Mesendoderm (in vitro differentiated cells): ENCODE measurements at regions not wholly inside any gene's neighbourhood (a gene's known extent, or its start where the extent isn't known, plus 50 kb on each side); places are given as distances from the start of the nearest gene placed in this dataset.

Source experiments
- DNase-seq: peaks from one replicate; pipeline ENCODE4 v3.0.0; 2013
- H2AK5ac ChIP-seq: 2 replicates; pipeline ENCODE4 v1.6.1; 2013; ENCODE audit warnings: low read length, inconsistent platforms
- H2BK120ac ChIP-seq: 2 replicates; pipeline ENCODE4 v1.6.1; 2013; ENCODE audit warnings: low read depth, mild to moderate bottlenecking, low read length, moderate library complexity, mixed read lengths
- H2BK15ac ChIP-seq: replicated peaks from 2 replicates; pipeline ENCODE4 v1.6.1; 2013; ENCODE audit warnings: low read depth, mild to moderate bottlenecking, moderate library complexity
- H2BK5ac ChIP-seq: 2 replicates; pipeline ENCODE4 v1.6.1; 2013; ENCODE audit warnings: low read length, inconsistent platforms
- H3K18ac ChIP-seq: 2 replicates; pipeline ENCODE4 v1.6.1; 2013; ENCODE audit warnings: mild to moderate bottlenecking, low read length, mixed read lengths
- H3K23ac ChIP-seq: one replicate; pipeline ENCODE4 v1.6.1; 2013; ENCODE audit warnings: low read length
- H3K27ac ChIP-seq: 2 replicates; pipeline ENCODE4 v1.5.1; 2013; ENCODE audit warnings: low read depth, mild to moderate bottlenecking, inconsistent platforms, low read length, moderate library complexity
- H3K27me3 ChIP-seq: 2 replicates; pipeline ENCODE4 v1.6.1; 2013; ENCODE audit warnings: low read length, control low read depth, mild to moderate bottlenecking, inconsistent platforms; ENCODE audit not compliant: insufficient read depth, poor library complexity
- H3K36me3 ChIP-seq: 2 replicates; pipeline ENCODE4 v1.6.1; 2013; ENCODE audit warnings: low read length, inconsistent platforms; ENCODE audit not compliant: control insufficient read depth, insufficient read depth
- H3K4ac ChIP-seq: one replicate; pipeline ENCODE4 v1.6.1; 2013; ENCODE audit warnings: low read depth, mild to moderate bottlenecking, low read length, moderate library complexity
- H3K4me1 ChIP-seq: 2 replicates; pipeline ENCODE4 v1.6.1; 2013; ENCODE audit warnings: low read depth, low read length, inconsistent platforms; ENCODE audit not compliant: control insufficient read depth
- H3K4me2 ChIP-seq: 2 replicates; pipeline ENCODE4 v1.6.1; 2013; ENCODE audit warnings: low read length
- H3K4me3 ChIP-seq: 2 replicates; pipeline ENCODE4 v1.5.1; 2013; ENCODE audit warnings: mild to moderate bottlenecking, low read length
- H3K56ac ChIP-seq: one replicate; pipeline ENCODE4 v1.6.1; 2013; ENCODE audit warnings: low read length
- H3K79me1 ChIP-seq: 2 replicates; pipeline ENCODE4 v1.6.1; 2013; ENCODE audit warnings: low read length, inconsistent platforms
- H3K79me2 ChIP-seq: 2 replicates; pipeline ENCODE4 v1.6.1; 2013; ENCODE audit warnings: mild to moderate bottlenecking, low read length; ENCODE audit not compliant: control insufficient read depth, insufficient read depth
- H3K9ac ChIP-seq: 2 replicates; pipeline ENCODE4 v1.6.1; 2013; ENCODE audit warnings: low read length, inconsistent platforms
- H4K5ac ChIP-seq: one replicate; pipeline ENCODE4 v1.6.1; 2013; ENCODE audit warnings: low read length
- H4K8ac ChIP-seq: one replicate; pipeline ENCODE4 v1.6.1; 2013; ENCODE audit warnings: low read depth, mild to moderate bottlenecking, control low read depth, low read length, moderate library complexity
- WGBS: extraction: QIAGEN DNeasy Blood & Tissue Kit; methylation state at CpG from one replicate; pipeline ENCODE4 v1.1.7; 2013; ENCODE audit warnings: low lambda C conversion rate, missing lambda C conversion rate; ENCODE audit not compliant: insufficient coverage; ENCODE audit errors: extremely low coverage; 5-methylcytosine and 5-hydroxymethylcytosine counted together

GRCh38 chr7:156423876-156424275, 216.7 kb upstream of the RNF32 start:
- DNase-seq = no peak
- no peak overlapping the region for H4K8ac ChIP-seq
- no peak overlapping the region for H3K23ac ChIP-seq
- H4K5ac ChIP-seq = no peak overlapping the region
- no peaks in the 10 kb centered on the region for H3K36me3 ChIP-seq
- H2BK120ac ChIP-seq = no peak overlapping the region
- H2AK5ac ChIP-seq = no peak overlapping the region
- no peaks in the 10 kb centered on the region for H3K27me3 ChIP-seq
- H3K79me2 ChIP-seq = no peaks in the 10 kb centered on the region
- no peak overlapping the region for H3K27ac ChIP-seq
- H2BK5ac ChIP-seq = no peak overlapping the region
- H3K56ac ChIP-seq = no peak overlapping the region
- H3K4me2 ChIP-seq = no peak overlapping the region
- no peaks in the 10 kb centered on the region for H3K79me1 ChIP-seq
- no peak overlapping the region for H3K18ac ChIP-seq
- H3K4me1 ChIP-seq = no peaks in the 10 kb centered on the region
- H3K9ac ChIP-seq = no peak overlapping the region
- no peak overlapping the region for H3K4me3 ChIP-seq
- no peak overlapping the region for H3K4ac ChIP-seq
- no peak overlapping the region for H2BK15ac ChIP-seq

- DNase-seq = no peak
- Histone ChIP-seq H2AK5ac (no peak overlapping the region), H3K36me3 (no peaks in the 10 kb centered on the region), H4K8ac (no peak overlapping the region), H3K56ac (no peak overlapping the region), H3K4me2 (no peak overlapping the region), H2BK120ac (no peak overlapping the region), H3K9ac (no peak overlapping the region), H3K23ac (no peak overlapping the region), H3K4ac (no peak overlapping the region), H3K4me1 (no peaks in the 10 kb centered on the region), H4K5ac (no peak overlapping the region), H3K4me3 (no peak overlapping the region), H3K79me2 (no peaks in the 10 kb centered on the region), H3K27me3 (no peaks in the 10 kb centered on the region), H3K27ac (no peak overlapping the region), H2BK5ac (no peak overlapping the region), H3K18ac (no peak overlapping the region), H2BK15ac (no peak overlapping the region), H3K79me1 (no peaks in the 10 kb centered on the region)
- WGBS = no CpG with 5 or more reads among the region's 1 CpG
These were observed 220.1 kb upstream of the RNF32 start for GRCh38 chr7:156420496-156420895.

DNA sequence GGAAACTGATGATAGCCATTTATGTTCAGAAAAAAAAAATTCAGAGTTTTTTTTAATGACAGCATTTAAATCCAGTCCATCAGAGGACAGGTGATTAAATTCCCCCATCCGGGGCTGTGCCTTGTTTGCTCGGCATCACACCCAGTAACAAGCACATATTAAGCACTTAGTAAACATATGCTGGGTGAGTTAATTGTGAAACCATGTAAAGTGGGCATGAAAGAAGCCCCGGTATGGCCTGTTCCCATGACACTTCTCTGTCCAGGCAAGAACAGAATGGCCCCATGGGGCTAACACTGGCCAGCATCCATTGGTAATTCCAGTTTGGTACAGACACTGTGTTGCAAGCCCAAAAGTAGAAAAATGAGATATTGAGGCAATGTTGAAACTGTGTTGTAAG, 220.8 kb upstream of the RNF32 start:
- Histone ChIP-seq H2AK5ac (no peak overlapping the region), H4K8ac (no peak overlapping the region), H3K23ac (no peak overlapping the region), H3K4me2 (no peak overlapping the region), H4K5ac (no peak overlapping the region), H3K56ac (no peak overlapping the region), H3K18ac (no peak overlapping the region), H2BK15ac (no peak overlapping the region), H3K4me1 (no peaks in the 10 kb centered on the region), H3K79me2 (no peaks in the 10 kb centered on the region), H3K4me3 (no peak overlapping the region), H3K27ac (no peak overlapping the region), H3K9ac (no peak overlapping the region), H3K27me3 (no peaks in the 10 kb centered on the region), H2BK5ac (no peak overlapping the region), H3K36me3 (no peaks in the 10 kb centered on the region), H3K79me1 (no peaks in the 10 kb centered on the region), H2BK120ac (no peak overlapping the region), H3K4ac (no peak overlapping the region)
- no CpG with 5 or more reads among the region's 3 CpGs for WGBS
- DNase-seq = no peak

DNA sequence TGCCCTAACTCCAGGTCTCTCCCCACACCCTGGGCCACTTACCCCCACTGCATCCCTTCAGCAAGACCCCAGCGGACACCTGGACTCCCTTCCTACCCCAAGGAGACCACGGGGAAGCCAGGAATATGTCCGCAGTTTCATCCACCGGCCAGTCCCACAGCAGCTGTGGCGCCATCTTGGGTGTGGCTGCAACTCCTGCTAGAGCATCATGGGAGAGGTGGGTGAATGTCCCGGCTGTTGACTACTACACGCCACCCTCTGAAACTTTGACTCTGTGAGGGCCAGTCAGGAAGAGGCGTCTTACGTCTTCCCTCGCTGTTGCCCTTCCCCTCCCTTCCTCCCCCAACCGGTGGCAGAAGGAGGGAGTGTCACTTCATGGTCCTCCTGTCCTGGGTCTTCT, 238.3 kb upstream of the RNF32 start:
- no peak overlapping the region for H2BK120ac ChIP-seq
- H3K27me3 ChIP-seq = no peaks in the 10 kb centered on the region
- no peak overlapping the region for H3K56ac ChIP-seq
- no peak overlapping the region for H3K4me2 ChIP-seq
- no peak overlapping the region for H4K5ac ChIP-seq
- no peak overlapping the region for H3K27ac ChIP-seq
- no peak overlapping the region for H3K9ac ChIP-seq
- H3K79me2 ChIP-seq = no peaks in the 10 kb centered on the region
- no peak overlapping the region for H2AK5ac ChIP-seq
- H3K36me3 ChIP-seq = no peaks in the 10 kb centered on the region
- H3K4me3 ChIP-seq = no peak overlapping the region
- no peak overlapping the region for H3K4ac ChIP-seq
- H2BK5ac ChIP-seq = no peak overlapping the region
- no peak overlapping the region for H2BK15ac ChIP-seq
- H3K18ac ChIP-seq = no peak overlapping the region
- no peaks in the 10 kb centered on the region for H3K79me1 ChIP-seq
- no peak overlapping the region for H3K23ac ChIP-seq
- no peaks in the 10 kb centered on the region for H3K4me1 ChIP-seq
- DNase-seq = no peak
- no peak overlapping the region for H4K8ac ChIP-seq
- WGBS = no CpG with 5 or more reads among the region's 11 CpGs

- DNase-seq = no peak
- no peak overlapping the region for H3K4me2 ChIP-seq
- H3K23ac ChIP-seq = no peak overlapping the region
These were observed 239.0 kb upstream of the RNF32 start for GRCh38 chr7:156401617-156402016.

DNA sequence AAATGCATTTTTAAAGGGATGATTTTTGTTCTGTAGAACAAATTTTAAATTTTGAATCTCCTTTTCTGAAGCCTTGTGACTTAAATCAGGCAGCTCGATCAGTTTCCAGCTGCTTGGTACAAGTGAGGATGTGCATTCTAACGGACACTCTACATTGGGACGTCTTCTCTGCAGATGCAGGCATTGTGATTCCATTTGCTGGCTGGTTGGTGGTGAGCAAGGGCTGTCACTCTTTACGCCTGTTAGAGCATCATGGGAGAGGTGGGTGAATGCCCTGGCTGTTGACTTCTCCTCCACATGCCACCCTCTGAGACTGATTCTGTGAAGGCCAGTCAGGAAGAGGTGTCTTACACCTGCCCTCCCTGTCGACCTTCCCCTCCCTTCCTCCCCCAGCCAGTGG, 240.5 kb upstream of the RNF32 start:
- Histone ChIP-seq H3K27me3 (no peaks in the 10 kb centered on the region), H3K9ac (no peak overlapping the region), H3K23ac (no peak overlapping the region), H3K4me2 (no peak overlapping the region), H3K36me3 (no peaks in the 10 kb centered on the region), H2AK5ac (no peak overlapping the region), H3K56ac (no peak overlapping the region), H3K79me1 (no peaks in the 10 kb centered on the region), H2BK120ac (no peak overlapping the region), H3K4ac (no peak overlapping the region), H3K79me2 (no peaks in the 10 kb centered on the region), H4K5ac (no peak overlapping the region), H3K4me3 (no peak overlapping the region), H3K18ac (no peak overlapping the region), H2BK5ac (no peak overlapping the region), H4K8ac (no peak overlapping the region), H3K4me1 (no peaks in the 10 kb centered on the region), H3K27ac (no peak overlapping the region), H2BK15ac (no peak overlapping the region)
- no peak for DNase-seq
- no CpG with 5 or more reads among the region's 5 CpGs for WGBS

More at GRCh38 chr7:156401617-156402016, 239.0 kb upstream of the RNF32 start:
- Histone ChIP-seq H3K18ac (no peak overlapping the region), H3K27ac (no peak overlapping the region), H3K4ac (no peak overlapping the region), H2BK120ac (no peak overlapping the region), H2AK5ac (no peak overlapping the region), H3K9ac (no peak overlapping the region), H3K56ac (no peak overlapping the region), H2BK15ac (no peak overlapping the region), H3K4me3 (no peak overlapping the region), H4K5ac (no peak overlapping the region), H3K27me3 (no peaks in the 10 kb centered on the region), H2BK5ac (no peak overlapping the region), H3K79me2 (no peaks in the 10 kb centered on the region), H3K79me1 (no peaks in the 10 kb centered on the region), H3K4me1 (no peaks in the 10 kb centered on the region), H3K36me3 (no peaks in the 10 kb centered on the region), H4K8ac (no peak overlapping the region)
- WGBS = no CpG with 5 or more reads among the region's 9 CpGs
